AG04450 (cell line): ENCODE measurements at regions not wholly inside any gene's neighbourhood (a gene's known extent, or its start where the extent isn't known, plus 50 kb on each side); places are given as distances from the start of the nearest gene placed in this dataset.

ENCODE experiments used
- CTCF ChIA-PET: fragments of 300-600, 350-600 bp; formaldehyde crosslinking; extraction: SDS; loops from one replicate; lab custom pipeline; 2022; ENCODE audit warnings: antibody characterized with exemption, inconsistent platforms; lab: Charles Lee
- POLR2A ChIA-PET: fragments of 350-600 bp; formaldehyde crosslinking; extraction: SDS; loops from one replicate; lab custom pipeline; 2021; ENCODE audit warnings: antibody characterized with exemption, inconsistent platforms; lab: Yijun Ruan, JAX
- DNase-seq: peaks from one replicate; pipeline ENCODE4 v3.0.0-alpha.2; 2011; ENCODE audit warnings: low read depth, low spot score
- H3K27ac ChIP-seq: one replicate; pipeline ENCODE4 v1.5.1; 2012; ENCODE audit warnings: low read depth, low read length, control low read depth
- H3K27me3 ChIP-seq: one replicate; pipeline ENCODE4 v1.6.0; 2012; ENCODE audit warnings: low read length; ENCODE audit not compliant: control insufficient read depth, insufficient read depth
- H3K4me3 ChIP-seq: 2 replicates; pipeline ENCODE4 v1.5.1; 2011; ENCODE audit warnings: mild to moderate bottlenecking, low read depth, low read length, control low read depth
- H3K9me3 ChIP-seq: 2 replicates; pipeline ENCODE4 v1.5.1; 2012; ENCODE audit warnings: low read length; ENCODE audit not compliant: control insufficient read depth, insufficient read depth
- CTCF ChIP-seq: IDR thresholded peaks from 2 replicates; pipeline ENCODE4 v1.5.1; 2011; ENCODE audit warnings: low read depth, low read length, control low read depth, inconsistent platforms

- no peak overlapping the region for H3K27ac ChIP-seq
- DNase-seq: no peak
- CTCF ChIA-PET: no interaction called here
- no peak overlapping the region for H3K4me3 ChIP-seq
- POLR2A ChIA-PET: no interaction called here
- no peak for TF ChIP-seq CTCF
- H3K27me3 ChIP-seq: no peaks in the 10 kb centered on the region
- peaks cover 41% of the 10 kb centered on the region for H3K9me3 ChIP-seq
Measured at GRCh38 chr7:156461881-156462665, 178.5 kb upstream of the RNF32 start.

DNA sequence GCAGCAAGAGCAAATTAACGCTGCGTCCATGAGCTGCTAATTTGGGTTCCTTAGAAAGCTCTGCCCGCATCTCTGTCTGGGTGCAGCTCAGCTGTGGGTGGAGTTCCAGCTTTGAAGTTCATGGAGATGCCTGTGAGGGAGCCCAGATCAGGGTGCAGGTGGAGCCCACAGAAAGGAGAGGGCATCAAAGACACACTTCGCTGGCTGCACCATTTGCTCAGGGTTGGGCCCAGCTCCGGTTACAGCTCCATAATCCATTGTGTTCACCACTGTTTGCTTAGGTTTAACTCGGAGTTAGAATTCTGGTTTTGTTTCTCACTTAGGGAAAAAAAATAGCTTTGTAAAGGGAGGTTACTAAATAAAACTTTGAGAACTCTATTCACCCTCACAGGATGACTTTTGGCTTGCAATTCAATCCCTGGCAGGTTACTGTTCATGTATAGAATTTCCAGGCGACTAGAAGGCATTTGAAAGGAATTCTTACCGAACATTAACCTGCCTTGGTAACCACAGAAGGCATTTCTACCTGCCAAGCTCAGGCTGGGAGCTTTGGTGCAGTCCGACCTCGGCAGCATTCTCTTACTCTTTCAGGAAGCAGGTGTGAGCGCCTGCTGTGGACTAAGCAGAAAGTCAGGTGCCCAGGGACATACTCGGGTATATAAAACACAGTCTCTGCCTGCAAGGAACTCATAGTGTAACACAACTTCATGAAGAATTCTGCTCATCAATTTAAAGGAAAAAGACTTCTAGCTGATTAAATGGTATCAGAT, 179.5 kb upstream of the RNF32 start:
- H3K9me3 ChIP-seq: peaks cover 47% of the 10 kb centered on the region
- no peak overlapping the region for H3K4me3 ChIP-seq
- no peak for TF ChIP-seq CTCF
- H3K27me3 ChIP-seq: no peaks in the 10 kb centered on the region
- DNase-seq: no peak
- ChIA-PET CTCF (no interaction called here), POLR2A (no interaction called here)
- H3K27ac ChIP-seq: no peak overlapping the region

DNA sequence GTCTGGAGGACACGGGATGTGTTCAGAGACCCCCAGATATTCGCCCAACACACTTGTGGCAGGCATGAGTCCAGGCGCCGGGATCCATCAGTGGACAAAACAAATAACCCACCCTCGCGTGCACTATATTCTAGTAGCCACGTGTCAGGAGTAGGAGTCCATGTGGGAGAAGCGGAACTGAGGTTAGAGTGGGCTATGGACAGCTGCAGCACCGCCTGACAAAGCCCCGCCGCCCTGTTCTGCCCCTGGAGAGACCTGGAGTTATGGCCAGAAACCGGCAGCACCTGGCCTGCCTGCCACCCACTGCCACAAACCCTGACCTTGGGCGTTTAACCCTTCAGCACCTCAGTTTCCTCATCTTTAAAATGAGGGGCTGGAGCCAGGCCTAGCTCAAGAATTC, 181.0 kb upstream of the RNF32 start:
- DNase-seq: no peak
- ChIA-PET POLR2A (no interaction called here), CTCF (no interaction called here)
- Histone ChIP-seq H3K27ac (no peak overlapping the region), H3K9me3 (peaks cover 48% of the 10 kb centered on the region), H3K27me3 (no peaks in the 10 kb centered on the region), H3K4me3 (no peak overlapping the region)
- TF ChIP-seq CTCF: no peak

DNA sequence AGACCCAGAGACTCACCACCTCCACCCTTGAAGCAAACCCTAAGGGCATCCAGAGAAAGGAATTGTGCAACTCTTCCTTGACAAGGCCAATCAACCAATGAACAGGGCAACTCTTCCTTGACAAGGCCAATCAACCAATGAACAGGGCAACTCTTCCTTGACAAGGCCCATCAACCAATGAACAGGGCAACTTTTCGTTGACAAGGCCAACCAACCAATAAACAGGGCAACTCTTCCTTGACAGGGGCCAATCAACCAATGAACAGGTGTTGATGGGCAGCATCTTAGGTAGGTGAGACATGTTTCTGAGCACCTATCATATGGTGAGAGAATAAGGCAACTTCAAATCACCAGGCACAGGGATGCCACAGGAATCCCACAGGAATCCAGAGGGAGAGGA, 181.5 kb upstream of the RNF32 start:
- CTCF ChIA-PET: no interaction called here
- no peak for DNase-seq
- Histone ChIP-seq H3K9me3 (peaks cover 43% of the 10 kb centered on the region), H3K4me3 (no peak overlapping the region), H3K27me3 (no peaks in the 10 kb centered on the region), H3K27ac (no peak overlapping the region)
- POLR2A ChIA-PET: no interaction called here
- TF ChIP-seq CTCF: no peak

DNA sequence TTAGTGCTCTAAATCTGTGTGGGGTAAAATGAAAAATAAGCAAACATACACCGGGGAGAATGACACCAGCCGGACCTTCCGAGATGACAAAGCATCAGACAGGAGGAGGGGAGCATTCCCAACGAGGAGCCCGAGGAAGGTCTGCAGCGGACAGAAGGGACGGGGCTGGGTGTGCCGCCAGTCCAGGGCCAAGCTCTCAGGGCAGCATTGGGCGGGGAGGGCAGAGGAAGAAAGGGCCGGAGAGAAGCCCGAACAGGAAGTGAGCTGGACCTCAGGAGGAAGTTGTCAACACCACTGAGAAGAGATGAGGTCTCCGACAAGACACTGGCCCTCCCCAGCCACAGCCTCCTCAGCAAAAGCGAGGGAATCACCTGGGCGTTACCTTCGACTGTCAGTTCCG, 182.6 kb upstream of the RNF32 start:
- ChIA-PET CTCF (no interaction called here), POLR2A (no interaction called here)
- TF ChIP-seq CTCF: no peak
- no peak for DNase-seq
- peaks cover 37% of the 10 kb centered on the region for H3K9me3 ChIP-seq
- H3K4me3 ChIP-seq: no peak overlapping the region
- H3K27ac ChIP-seq: no peak overlapping the region
- no peaks in the 10 kb centered on the region for H3K27me3 ChIP-seq
